LNCaP clone FGC (cell line): ENCODE measurements at regions not wholly inside any gene's neighbourhood (a gene's known extent, or its start where the extent isn't known, plus 50 kb on each side); places are given as distances from the start of the nearest gene placed in this dataset.

ENCODE experiments used
- DNase-seq: peaks from one replicate; pipeline ENCODE4 v3.0.0-alpha.2; 2011; ENCODE audit warnings: low read depth
- H3K4me3 ChIP-seq: 2 replicates; pipeline ENCODE4 v1.5.1; 2011; ENCODE audit warnings: mild to moderate bottlenecking, low read depth, low read length, control low read depth
- TF ChIP-seq, protein P1 (sequence below): IDR thresholded peaks from 2 replicates; pipeline ENCODE4 v1.5.1; 2012; ENCODE audit warnings: mild to moderate bottlenecking; ENCODE audit not compliant: control insufficient read depth, insufficient read depth; ENCODE audit errors: extremely low read depth

DNA sequence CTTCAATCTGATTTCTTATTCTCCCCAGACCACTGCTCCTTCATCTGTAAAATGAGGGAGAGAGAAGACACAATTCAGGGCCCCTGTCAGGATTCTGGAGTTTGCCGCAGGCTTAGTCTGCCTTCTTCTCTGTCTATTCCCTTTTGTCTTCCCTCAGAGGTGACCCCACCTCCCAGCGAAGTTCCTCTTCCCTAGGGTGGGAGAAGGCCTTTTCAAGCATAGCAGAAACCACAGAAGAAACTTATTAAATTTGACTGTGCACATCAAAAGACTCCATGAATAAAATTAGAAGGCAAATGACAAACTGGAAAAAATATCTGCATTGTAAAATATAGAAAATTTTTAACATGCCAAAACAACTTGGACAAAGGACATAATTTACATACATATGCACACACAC, 148.8 kb downstream of the HNRNPD start:
- DNase-seq, result no peak
- TF ChIP-seq, protein P1, sequence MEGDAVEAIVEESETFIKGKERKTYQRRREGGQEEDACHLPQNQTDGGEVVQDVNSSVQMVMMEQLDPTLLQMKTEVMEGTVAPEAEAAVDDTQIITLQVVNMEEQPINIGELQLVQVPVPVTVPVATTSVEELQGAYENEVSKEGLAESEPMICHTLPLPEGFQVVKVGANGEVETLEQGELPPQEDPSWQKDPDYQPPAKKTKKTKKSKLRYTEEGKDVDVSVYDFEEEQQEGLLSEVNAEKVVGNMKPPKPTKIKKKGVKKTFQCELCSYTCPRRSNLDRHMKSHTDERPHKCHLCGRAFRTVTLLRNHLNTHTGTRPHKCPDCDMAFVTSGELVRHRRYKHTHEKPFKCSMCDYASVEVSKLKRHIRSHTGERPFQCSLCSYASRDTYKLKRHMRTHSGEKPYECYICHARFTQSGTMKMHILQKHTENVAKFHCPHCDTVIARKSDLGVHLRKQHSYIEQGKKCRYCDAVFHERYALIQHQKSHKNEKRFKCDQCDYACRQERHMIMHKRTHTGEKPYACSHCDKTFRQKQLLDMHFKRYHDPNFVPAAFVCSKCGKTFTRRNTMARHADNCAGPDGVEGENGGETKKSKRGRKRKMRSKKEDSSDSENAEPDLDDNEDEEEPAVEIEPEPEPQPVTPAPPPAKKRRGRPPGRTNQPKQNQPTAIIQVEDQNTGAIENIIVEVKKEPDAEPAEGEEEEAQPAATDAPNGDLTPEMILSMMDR, result no peak
- no peak overlapping the region for H3K4me3 ChIP-seq

GRCh38 chr4:82223715-82224114, 150.1 kb downstream of the HNRNPD start:
- DNase-seq, result no peak
- TF ChIP-seq, protein P1, result no peak
- H3K4me3 ChIP-seq, result no peak overlapping the region

GRCh38 chr4:82219346-82219745, 154.4 kb downstream of the HNRNPD start:
- DNase-seq, result no peak
- no peak overlapping the region for H3K4me3 ChIP-seq
- TF ChIP-seq, protein P1, result no peak

DNA sequence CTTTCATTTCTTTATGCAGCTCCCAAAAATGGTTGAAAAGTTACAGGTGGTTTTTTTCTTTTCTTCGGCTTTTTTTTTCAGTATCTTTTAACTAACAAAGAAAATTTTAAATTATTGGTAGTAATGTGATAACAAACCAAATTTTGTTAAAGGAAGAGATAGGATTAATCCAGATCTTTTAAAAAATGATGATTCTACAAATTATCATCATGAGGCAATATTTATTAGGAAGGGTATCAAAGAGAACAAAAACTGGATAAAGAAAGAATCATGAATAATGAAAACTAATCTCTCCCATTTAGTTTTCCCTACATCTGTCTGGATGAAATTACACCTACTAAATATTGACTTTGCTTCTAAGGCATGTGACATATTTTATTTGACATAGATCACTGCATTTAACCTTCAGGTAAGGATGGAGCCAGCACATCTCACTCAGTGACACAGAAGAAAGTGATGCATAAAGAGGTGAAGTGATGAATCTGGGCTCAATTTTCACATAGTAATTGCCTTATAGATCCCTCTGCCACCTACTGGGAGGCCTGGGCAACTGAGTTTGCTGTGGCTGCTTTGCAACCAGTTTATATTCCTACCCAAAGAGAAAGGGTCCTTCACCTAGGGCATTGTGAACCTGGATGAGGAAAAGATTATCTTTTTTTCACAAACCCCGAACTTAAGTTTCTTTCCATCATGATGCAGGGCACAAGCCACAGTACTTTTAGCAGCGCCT, 155.6 kb downstream of the HNRNPD start:
- TF ChIP-seq, protein P1, result peak; percentile 41
- no peak for DNase-seq
- H3K4me3 ChIP-seq, result no peak overlapping the region

- no peak for DNase-seq
- TF ChIP-seq, protein P1, result no peak
- H3K4me3 ChIP-seq, result no peak overlapping the region
Observed at GRCh38 chr4:82216219-82216618, 157.6 kb downstream of the HNRNPD start.

- TF ChIP-seq, protein P1, result no peak
- DNase-seq, result no peak
- no peak overlapping the region for H3K4me3 ChIP-seq
Observed at GRCh38 chr4:82215800-82216199, 158.0 kb downstream of the HNRNPD start.

GRCh38 chr4:82215039-82215438, 158.8 kb downstream of the HNRNPD start:
- H3K4me3 ChIP-seq, result no peak overlapping the region
- DNase-seq, result no peak
- TF ChIP-seq, protein P1, result no peak
